IPS-20b (cell line): ENCODE measurements at regions not wholly inside any gene's neighbourhood (a gene's known extent, or its start where the extent isn't known, plus 50 kb on each side); places are given as distances from the start of the nearest gene placed in this dataset.
"Not testable (repeated sequence)": the region's sequence is repeated elsewhere in the genome, so short reads cannot be mapped to it uniquely, and the experiment has no call there.

Experiments
- H3K27ac ChIP-seq: one replicate; pipeline ENCODE4 v1.5.1; 2013; ENCODE audit warnings: low read length
- H3K27me3 ChIP-seq: 2 replicates; pipeline ENCODE4 v1.6.1; 2013; ENCODE audit warnings: mild to moderate bottlenecking, low read length, inconsistent platforms; ENCODE audit not compliant: insufficient read depth
- H3K36me3 ChIP-seq: 2 replicates; pipeline ENCODE4 v1.6.1; 2013; ENCODE audit warnings: low read depth, mild to moderate bottlenecking, inconsistent platforms, low read length, moderate library complexity; ENCODE audit not compliant: insufficient read depth
- H3K4me1 ChIP-seq: 2 replicates; pipeline ENCODE4 v1.6.1; 2013; ENCODE audit warnings: mild to moderate bottlenecking, control low read depth, inconsistent platforms, low read length, moderate library complexity; ENCODE audit not compliant: insufficient read depth
- H3K4me3 ChIP-seq: 2 replicates; pipeline ENCODE4 v1.5.1; 2013; ENCODE audit warnings: mild to moderate bottlenecking, low read length, inconsistent platforms
- H3K9ac ChIP-seq: 2 replicates; pipeline ENCODE4 v1.6.1; 2013; ENCODE audit warnings: low read depth, mild to moderate bottlenecking, inconsistent platforms, low read length, moderate library complexity
- H3K9me3 ChIP-seq: 2 replicates; pipeline ENCODE4 v1.6.1; 2013; ENCODE audit warnings: mild to moderate bottlenecking, low read depth, low read length, inconsistent platforms; ENCODE audit not compliant: insufficient read depth

DNA sequence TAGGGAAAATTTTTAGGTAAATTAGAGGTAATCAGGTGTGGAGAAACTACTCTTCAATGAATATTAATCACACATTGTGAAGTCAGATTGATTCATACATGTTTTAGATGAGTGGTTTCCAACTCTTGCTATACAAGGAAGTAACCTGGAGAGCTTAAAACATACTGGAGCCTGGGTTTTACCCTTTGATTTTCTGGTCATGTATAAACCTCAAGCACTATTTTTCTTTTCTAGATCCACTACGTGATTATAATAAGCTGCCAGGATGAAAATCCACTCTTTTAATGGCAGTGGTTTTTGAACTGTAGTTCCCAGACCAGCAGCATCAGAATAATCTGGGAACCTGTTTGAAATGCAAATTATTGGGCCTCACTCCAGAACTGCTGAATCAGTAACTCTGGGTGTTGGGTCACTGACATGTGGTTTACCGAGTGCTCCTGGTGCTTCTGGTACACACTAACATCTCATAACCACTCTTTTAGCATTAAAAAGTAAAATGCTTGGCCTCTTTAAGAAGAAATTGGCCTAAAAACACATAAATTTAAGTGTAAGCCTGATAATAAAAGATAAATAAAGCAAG is 63.4 kb downstream of the DCAF12L1 start:
- H3K9me3 ChIP-seq = peaks cover 5% of the 10 kb centered on the region; the same call in 1 of the 2 replicates
- H3K4me3 ChIP-seq = no peak overlapping the region
- H3K27me3 ChIP-seq = no peaks in the 10 kb centered on the region
- H3K4me1 ChIP-seq = no peaks in the 10 kb centered on the region
- H3K27ac ChIP-seq = no peak overlapping the region
- no peak overlapping the region for H3K9ac ChIP-seq
- no peaks in the 10 kb centered on the region for H3K36me3 ChIP-seq

GRCh38 chrX:126485409-126485808 is 67.2 kb downstream of the DCAF12L1 start:
- Histone ChIP-seq H3K4me1 (no peaks in the 10 kb centered on the region), H3K9me3 (no peaks in the 10 kb centered on the region), H3K4me3 (no peak overlapping the region), H3K27me3 (no peaks in the 10 kb centered on the region), H3K36me3 (no peaks in the 10 kb centered on the region), H3K9ac (no peak overlapping the region), H3K27ac (no peak overlapping the region)

GRCh38 chrX:126481916-126482315 is 70.7 kb downstream of the DCAF12L1 start:
- Histone ChIP-seq H3K9me3 (no peaks in the 10 kb centered on the region), H3K4me1 (no peaks in the 10 kb centered on the region), H3K27ac (no peak overlapping the region), H3K27me3 (no peaks in the 10 kb centered on the region), H3K9ac (no peak overlapping the region), H3K36me3 (no peaks in the 10 kb centered on the region), H3K4me3 (no peak overlapping the region)

DNA sequence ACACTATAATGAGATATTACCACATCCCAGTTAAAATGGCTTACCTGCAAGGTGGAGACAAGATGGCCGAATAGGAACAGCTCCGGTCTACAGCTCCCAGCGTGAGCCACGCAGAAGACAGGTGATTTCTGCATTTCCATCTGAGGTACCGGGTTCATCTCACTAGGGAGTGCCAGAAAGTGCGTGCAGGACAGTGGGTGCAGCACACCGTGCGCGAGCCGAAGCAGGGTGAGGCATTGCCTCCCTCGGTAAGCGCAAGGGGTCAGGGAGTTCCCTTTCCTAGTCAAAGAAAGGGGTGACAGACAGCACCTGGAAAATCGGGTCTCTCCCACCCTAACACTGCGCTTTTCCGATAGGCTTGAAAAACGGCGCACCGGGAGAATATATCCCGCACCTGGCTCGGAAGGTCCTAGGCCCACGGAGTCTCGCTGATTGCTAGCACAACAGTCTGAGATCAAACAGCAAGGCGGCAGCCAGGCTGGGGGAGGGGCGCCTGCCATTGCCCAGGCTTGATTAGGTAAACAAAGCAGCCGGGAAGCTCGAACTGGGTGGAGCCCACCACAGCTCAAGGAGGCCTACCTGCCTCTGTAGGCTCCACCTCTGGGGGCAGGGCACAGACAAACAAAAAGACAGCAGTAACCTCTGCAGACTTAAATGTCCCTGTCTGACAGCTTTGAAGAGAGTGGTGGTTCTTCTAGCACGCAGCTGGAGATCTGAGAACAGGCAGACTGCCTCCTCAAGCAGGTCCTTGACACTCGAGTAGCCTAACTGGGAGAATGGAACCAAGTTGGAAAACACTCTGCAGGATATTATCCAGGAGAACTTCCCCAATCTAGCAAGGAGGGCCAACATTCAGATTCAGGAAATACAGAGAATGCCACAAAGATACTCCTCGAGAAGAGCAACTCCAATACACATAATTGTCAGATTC is 92.5 kb downstream of the DCAF12L1 start:
- Histone ChIP-seq H3K9ac (peak overlapping the region; percentile 70), H3K4me3 (peak overlapping the region; percentile 65)
- not testable (repeated sequence) for H3K4me1 ChIP-seq, H3K27me3 ChIP-seq, H3K27ac ChIP-seq, H3K36me3 ChIP-seq, H3K9me3 ChIP-seq

DNA sequence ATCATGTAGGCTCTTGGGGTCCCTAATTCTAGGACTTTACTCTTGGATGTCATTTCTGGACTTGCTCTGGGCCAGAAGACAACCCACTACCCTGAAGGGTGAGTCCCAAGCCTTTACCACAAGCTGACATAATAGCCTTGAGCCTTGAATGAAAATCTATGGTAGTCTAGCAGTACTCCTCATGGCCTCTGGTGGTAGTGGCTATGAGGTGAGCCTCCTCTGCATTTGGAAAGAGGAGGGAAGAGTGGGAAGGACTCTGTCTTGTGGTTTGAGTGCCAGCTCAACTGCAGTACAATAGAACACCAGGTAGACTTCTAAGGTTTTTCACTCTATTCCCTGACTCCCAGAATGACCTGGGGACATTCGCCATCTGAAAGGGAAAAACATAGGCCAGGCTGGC is 96.5 kb downstream of the DCAF12L1 start:
- Histone ChIP-seq H3K9me3 (no peaks in the 10 kb centered on the region), H3K9ac (no peak overlapping the region), H3K27ac (no peak overlapping the region), H3K36me3 (no peaks in the 10 kb centered on the region), H3K27me3 (no peaks in the 10 kb centered on the region), H3K4me1 (no peaks in the 10 kb centered on the region), H3K4me3 (no peak overlapping the region)

DNA sequence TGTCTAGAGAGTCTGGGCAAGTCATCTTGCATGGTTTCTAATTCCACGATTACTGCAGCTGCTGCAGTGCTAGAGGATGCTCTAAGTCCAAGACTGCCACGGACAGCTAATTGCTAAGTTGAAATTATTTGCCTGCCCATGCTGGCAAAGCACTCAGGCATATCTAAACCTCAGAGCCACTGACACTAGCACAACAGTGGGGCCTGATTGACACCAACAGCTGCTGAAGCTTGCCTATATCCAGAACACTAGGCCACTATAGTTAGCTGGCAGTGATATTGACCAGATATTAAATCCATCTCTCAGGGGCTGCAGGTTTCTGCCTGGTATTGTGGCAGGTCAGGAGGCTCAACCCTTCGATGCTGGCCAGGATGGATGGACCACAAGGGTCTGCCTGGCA is 103.9 kb downstream of the DCAF12L1 start:
- Histone ChIP-seq H3K27me3 (no peaks in the 10 kb centered on the region), H3K36me3 (no peaks in the 10 kb centered on the region), H3K9ac (no peak overlapping the region), H3K9me3 (no peaks in the 10 kb centered on the region), H3K4me1 (no peaks in the 10 kb centered on the region), H3K4me3 (no peak overlapping the region), H3K27ac (no peak overlapping the region)
